GM23338 (cell line): ENCODE measurements at regions not wholly inside any gene's neighbourhood (a gene's known extent, or its start where the extent isn't known, plus 50 kb on each side); places are given as distances from the start of the nearest gene placed in this dataset.

Source experiments
- ATAC-seq: fragments of 200-7000 bp; cut with Tn5 transposase; 3 replicates; pipeline ENCODE4 v1.9.1; 2020
- DNase-seq: peaks from one replicate; pipeline ENCODE4 v3.0.0-alpha.2; 2015; ENCODE audit warnings: low spot score
- H2AFZ ChIP-seq: fragments of 200-600 bp; sonication (generic); 2 replicates; pipeline ENCODE4 v1.8.0; 2016; ENCODE audit warnings: antibody characterized with exemption, mild to moderate bottlenecking, moderate library complexity
- H3F3A ChIP-seq: fragments of 200-600 bp; sonication (generic); replicated peaks from 2 replicates; pipeline ENCODE4 v1.8.0; 2017; ENCODE audit warnings: antibody characterized with exemption, mixed run types, low read depth
- H3K27ac ChIP-seq: fragments of 200-600 bp; sonication (generic); 2 replicates; pipeline ENCODE4 v1.6.1; 2016; ENCODE audit warnings: low read depth
- H3K27me3 ChIP-seq: fragments of 200-600 bp; sonication (generic); 2 replicates; pipeline ENCODE4 v1.8.0; 2016; ENCODE audit warnings: mild to moderate bottlenecking, mixed run types, moderate library complexity; ENCODE audit not compliant: insufficient read depth
- H3K36me3 ChIP-seq: fragments of 200-600 bp; sonication (generic); 2 replicates; pipeline ENCODE4 v1.8.0; 2016; ENCODE audit warnings: mild to moderate bottlenecking; ENCODE audit not compliant: insufficient read depth
- H3K4me1 ChIP-seq: fragments of 200-600 bp; sonication (generic); 2 replicates; pipeline ENCODE4 v1.8.0; 2016; ENCODE audit warnings: mild to moderate bottlenecking, moderate library complexity; ENCODE audit not compliant: insufficient read depth
- H3K4me2 ChIP-seq: fragments of 200-600 bp; sonication (generic); 2 replicates; pipeline ENCODE4 v1.7.1; 2017; ENCODE audit warnings: mixed run types
- H3K4me3 ChIP-seq: fragments of 200-600 bp; sonication (generic); 2 replicates; pipeline ENCODE4 v1.6.1; 2016; ENCODE audit warnings: mixed run types
- H3K79me2 ChIP-seq: fragments of 200-600 bp; sonication (generic); replicated peaks from 2 replicates; pipeline ENCODE4 v1.8.0; 2017; ENCODE audit warnings: mild to moderate bottlenecking; ENCODE audit not compliant: insufficient read depth
- H3K9me2 ChIP-seq: fragments of 200-600 bp; sonication (generic); 2 replicates; pipeline ENCODE4 v1.8.0; 2017; ENCODE audit not compliant: insufficient read depth
- H4K20me1 ChIP-seq: fragments of 200-600 bp; sonication (generic); replicated peaks from 2 replicates; pipeline ENCODE4 v1.8.0; 2017; ENCODE audit warnings: mild to moderate bottlenecking; ENCODE audit not compliant: insufficient read depth
- H3K27ac Mint-ChIP-seq: 2 replicates; pipeline ENCODE4 v1.8.0; 2020; ENCODE audit warnings: inconsistent platforms, mild to moderate bottlenecking, moderate library complexity, mixed read lengths
- H3K27me3 Mint-ChIP-seq: 3 replicates; pipeline ENCODE4 v1.8.0; 2022; ENCODE audit warnings: low read depth, mild to moderate bottlenecking, moderate library complexity, mixed read lengths, inconsistent platforms; ENCODE audit not compliant: insufficient read depth, poor library complexity
- H3K36me3 Mint-ChIP-seq: 3 replicates; pipeline ENCODE4 v1.8.0; 2021; ENCODE audit warnings: low read depth, mild to moderate bottlenecking, inconsistent platforms, moderate library complexity, mixed read lengths
- H3K4me1 Mint-ChIP-seq: 3 replicates; pipeline ENCODE4 v1.8.0; 2020; ENCODE audit warnings: mild to moderate bottlenecking, inconsistent platforms, mixed read lengths
- H3K4me3 Mint-ChIP-seq: 3 replicates; pipeline ENCODE4 v1.8.0; 2021; ENCODE audit warnings: moderate library complexity, mild to moderate bottlenecking, inconsistent platforms, mixed read lengths
- H3K9me3 Mint-ChIP-seq: 3 replicates; pipeline ENCODE4 v1.8.0; 2020; ENCODE audit warnings: moderate library complexity, mild to moderate bottlenecking, inconsistent platforms, mixed read lengths
- CREB1 ChIP-seq: fragments of 250-450 bp; sonication (Bioruptor Pico); IDR thresholded peaks from 2 replicates; pipeline ENCODE4 v1.5.0; 2020; ENCODE audit warnings: low read depth, mild to moderate bottlenecking, moderate library complexity
- EZH2 ChIP-seq: fragments of 200-600 bp; sonication (generic); IDR thresholded peaks from one replicate; pipeline ENCODE4 v1.8.0; 2017; ENCODE audit warnings: antibody characterized with exemption, mild to moderate bottlenecking, low read depth; ENCODE audit not compliant: unreplicated experiment
- JUNB ChIP-seq: IDR thresholded peaks from one replicate; pipeline ENCODE4 v1.6.1; 2016; ENCODE audit warnings: antibody characterized with exemption; ENCODE audit not compliant: unreplicated experiment
- POLR2AphosphoS5 ChIP-seq: IDR thresholded peaks from 2 replicates; pipeline ENCODE4 v1.6.1; 2016; ENCODE audit warnings: antibody characterized with exemption, low read depth
- STAT1 ChIP-seq: IDR thresholded peaks from one replicate; pipeline ENCODE4 v1.6.1; 2016; ENCODE audit warnings: antibody characterized with exemption; ENCODE audit not compliant: unreplicated experiment
- ZNF331 ChIP-seq: fragments of 250-450 bp; sonication (Bioruptor Pico); IDR thresholded peaks from 2 replicates; pipeline ENCODE4 v1.5.0; 2020; ENCODE audit warnings: low read depth, mild to moderate bottlenecking, moderate library complexity
- TF ChIP-seq, protein P1 (sequence below), 2 experiments: fragments of 200-600 bp in 1 of 2; sonication (generic) in 1 of 2; conservative IDR thresholded peaks; 2 replicates each; pipeline versions ENCODE4 v1.5.1 to v1.6.1; 2016 to 2017; ENCODE audit warnings: antibody characterized with exemption in 2 of 2, low read depth in 2 of 2, mild to moderate bottlenecking in 2 of 2, moderate library complexity in 1 of 2
- TF ChIP-seq, protein P2 (sequence below): IDR thresholded peaks from 2 replicates; pipeline ENCODE4 v1.6.1; 2016; ENCODE audit warnings: antibody characterized with exemption

DNA sequence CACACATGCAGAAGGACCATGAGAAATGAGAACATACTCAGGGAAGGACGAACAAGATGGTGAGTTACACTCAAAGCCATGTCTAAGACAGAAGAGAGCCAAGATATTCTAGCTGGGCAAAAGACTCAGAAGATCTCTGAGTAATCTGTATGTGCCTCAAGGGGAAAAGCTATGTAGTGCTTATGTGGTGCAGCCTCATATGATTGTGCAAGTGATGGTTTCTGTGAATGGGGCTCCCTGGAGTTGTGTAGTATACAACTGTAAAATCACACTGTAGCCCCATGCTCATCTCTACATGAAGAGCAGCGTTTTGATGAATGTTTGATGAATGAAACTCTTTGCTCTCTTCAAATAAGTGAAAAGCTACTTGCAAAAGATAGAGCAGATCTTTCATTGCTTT lies 57.5 kb downstream of the OSR1 start:
- H4K20me1 ChIP-seq = no peaks in the 10 kb centered on the region

DNA sequence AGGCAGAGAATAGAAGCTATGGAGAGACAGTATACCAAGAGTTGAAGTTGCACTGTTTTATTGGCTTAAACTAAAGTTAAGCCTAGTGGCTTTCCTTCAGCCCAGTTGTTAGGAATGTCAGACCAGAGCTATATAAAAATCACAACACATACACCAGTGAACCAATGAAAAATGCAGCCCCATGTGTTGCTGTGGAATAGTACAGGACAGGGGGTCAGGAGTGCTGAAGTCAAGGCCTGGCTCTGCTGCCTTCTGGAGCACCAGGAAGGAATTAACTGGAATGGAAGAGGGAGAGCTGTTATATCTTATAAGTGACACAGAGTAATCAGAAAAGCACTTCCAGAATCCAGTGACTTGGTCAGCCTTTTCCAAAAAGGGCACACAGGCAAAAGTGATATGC lies 58.9 kb downstream of the OSR1 start:
- no peaks in the 10 kb centered on the region for H3K36me3 ChIP-seq
- Mint-ChIP-seq H3K9me3 (no peaks in the 10 kb centered on the region), H3K36me3 (no peaks in the 10 kb centered on the region; the same call in 2 of the 3 replicates), H3K4me3 (no peak overlapping the region), H3K27me3 (no peaks in the 10 kb centered on the region), H3K4me1 (0 out of 3 replicates have a peak, but pooled peaks cover 2% of the 10 kb centered on the region), H3K27ac (no peak overlapping the region)
- DNase-seq (no peak), ATAC-seq (no peak)
- no peak overlapping the region for H3K27ac ChIP-seq
- no peaks in the 10 kb centered on the region for H3F3A ChIP-seq
- no peaks in the 10 kb centered on the region for H3K4me1 ChIP-seq
- peaks cover 5% of the 10 kb centered on the region; the same call in 1 of the 2 replicates for H3K9me2 ChIP-seq
- no peaks in the 10 kb centered on the region for H3K27me3 ChIP-seq
- no peak overlapping the region for H3K4me2 ChIP-seq
- TF ChIP-seq, protein P1, sequence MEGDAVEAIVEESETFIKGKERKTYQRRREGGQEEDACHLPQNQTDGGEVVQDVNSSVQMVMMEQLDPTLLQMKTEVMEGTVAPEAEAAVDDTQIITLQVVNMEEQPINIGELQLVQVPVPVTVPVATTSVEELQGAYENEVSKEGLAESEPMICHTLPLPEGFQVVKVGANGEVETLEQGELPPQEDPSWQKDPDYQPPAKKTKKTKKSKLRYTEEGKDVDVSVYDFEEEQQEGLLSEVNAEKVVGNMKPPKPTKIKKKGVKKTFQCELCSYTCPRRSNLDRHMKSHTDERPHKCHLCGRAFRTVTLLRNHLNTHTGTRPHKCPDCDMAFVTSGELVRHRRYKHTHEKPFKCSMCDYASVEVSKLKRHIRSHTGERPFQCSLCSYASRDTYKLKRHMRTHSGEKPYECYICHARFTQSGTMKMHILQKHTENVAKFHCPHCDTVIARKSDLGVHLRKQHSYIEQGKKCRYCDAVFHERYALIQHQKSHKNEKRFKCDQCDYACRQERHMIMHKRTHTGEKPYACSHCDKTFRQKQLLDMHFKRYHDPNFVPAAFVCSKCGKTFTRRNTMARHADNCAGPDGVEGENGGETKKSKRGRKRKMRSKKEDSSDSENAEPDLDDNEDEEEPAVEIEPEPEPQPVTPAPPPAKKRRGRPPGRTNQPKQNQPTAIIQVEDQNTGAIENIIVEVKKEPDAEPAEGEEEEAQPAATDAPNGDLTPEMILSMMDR (conservative IDR thresholded peaks at IDR 0.05; ENCODE audit: low read depth in 2 of 2) = no peak
- no peak for TF ChIP-seq CREB1 (CRISPR knock-in tag)
- TF ChIP-seq STAT1 = no peak
- H2AFZ ChIP-seq = no peak overlapping the region
- no peaks in the 10 kb centered on the region for H3K79me2 ChIP-seq
- H3K4me3 ChIP-seq = no peak overlapping the region
- no peaks in the 10 kb centered on the region for H4K20me1 ChIP-seq

More for the DNA sequence above, 57.5 kb downstream of the OSR1 start:
- Histone ChIP-seq H3F3A (no peaks in the 10 kb centered on the region), H3K36me3 (no peaks in the 10 kb centered on the region), H2AFZ (no peak overlapping the region), H3K27ac (no peak overlapping the region), H3K9me2 (peaks cover 5% of the 10 kb centered on the region; the same call in 1 of the 2 replicates), H3K27me3 (no peaks in the 10 kb centered on the region), H3K79me2 (no peaks in the 10 kb centered on the region), H3K4me1 (peaks cover 5% of the 10 kb centered on the region), H3K4me3 (no peak overlapping the region), H3K4me2 (no peak overlapping the region)
- Mint-ChIP-seq H3K4me1 (peaks cover 12% of the 10 kb centered on the region), H3K27ac (no peak overlapping the region), H3K27me3 (no peaks in the 10 kb centered on the region), H3K9me3 (peaks cover 9% of the 10 kb centered on the region; the same call in 1 of the 3 replicates), H3K36me3 (peaks cover 9% of the 10 kb centered on the region; the same call in 2 of the 3 replicates), H3K4me3 (no peak overlapping the region)
- ATAC-seq (no peak), DNase-seq (no peak)
- TF ChIP-seq EZH2 = no peak
- TF ChIP-seq CREB1 (CRISPR knock-in tag) = no peak
- no peak for TF ChIP-seq JUNB
- TF ChIP-seq POLR2AphosphoS5 = no peak

DNA sequence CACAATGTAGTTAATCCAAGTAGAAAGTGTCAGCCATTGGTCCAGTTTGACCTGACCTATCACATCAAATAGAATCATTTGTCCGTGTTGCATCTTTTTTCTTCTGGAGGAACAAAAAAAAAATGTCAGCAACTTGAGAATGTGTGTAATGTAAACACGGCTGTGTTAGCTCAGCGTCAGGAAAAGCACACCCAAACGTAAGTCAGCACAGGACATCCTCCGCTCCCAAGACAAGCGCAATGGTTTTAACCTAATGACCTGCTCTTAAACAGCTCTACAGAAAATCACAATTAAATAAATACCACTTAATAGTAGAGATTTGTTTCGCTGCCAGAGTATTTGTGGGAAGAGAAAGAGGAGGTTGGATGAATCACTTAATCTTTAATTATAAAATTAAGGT lies 59.4 kb downstream of the OSR1 start:
- Mint-ChIP-seq H3K36me3 (no peaks in the 10 kb centered on the region), H3K4me3 (no peak overlapping the region), H3K9me3 (no peaks in the 10 kb centered on the region), H3K4me1 (0 out of 3 replicates have a peak, but pooled peaks cover 2% of the 10 kb centered on the region), H3K27ac (no peak overlapping the region), H3K27me3 (no peaks in the 10 kb centered on the region)
- DNase-seq (no peak), ATAC-seq (no peak)
- H3F3A ChIP-seq = no peaks in the 10 kb centered on the region
- TF ChIP-seq STAT1 (no peak), ZNF331 (CRISPR knock-in tag) (no peak)
- TF ChIP-seq, protein P1 (conservative IDR thresholded peaks at IDR 0.05; ENCODE audit: low read depth in 2 of 2) = no peak
- TF ChIP-seq, protein P2, sequence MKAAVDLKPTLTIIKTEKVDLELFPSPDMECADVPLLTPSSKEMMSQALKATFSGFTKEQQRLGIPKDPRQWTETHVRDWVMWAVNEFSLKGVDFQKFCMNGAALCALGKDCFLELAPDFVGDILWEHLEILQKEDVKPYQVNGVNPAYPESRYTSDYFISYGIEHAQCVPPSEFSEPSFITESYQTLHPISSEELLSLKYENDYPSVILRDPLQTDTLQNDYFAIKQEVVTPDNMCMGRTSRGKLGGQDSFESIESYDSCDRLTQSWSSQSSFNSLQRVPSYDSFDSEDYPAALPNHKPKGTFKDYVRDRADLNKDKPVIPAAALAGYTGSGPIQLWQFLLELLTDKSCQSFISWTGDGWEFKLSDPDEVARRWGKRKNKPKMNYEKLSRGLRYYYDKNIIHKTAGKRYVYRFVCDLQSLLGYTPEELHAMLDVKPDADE = no peak
- no peaks in the 10 kb centered on the region for H3K4me1 ChIP-seq
- H3K4me2 ChIP-seq = no peak overlapping the region
- H3K36me3 ChIP-seq = no peaks in the 10 kb centered on the region
- peaks cover 5% of the 10 kb centered on the region; the same call in 1 of the 2 replicates for H3K9me2 ChIP-seq
- H3K27me3 ChIP-seq = no peaks in the 10 kb centered on the region
- no peak overlapping the region for H3K27ac ChIP-seq
- no peak overlapping the region for H3K4me3 ChIP-seq
- H2AFZ ChIP-seq = no peak overlapping the region
- H4K20me1 ChIP-seq = no peaks in the 10 kb centered on the region
- no peaks in the 10 kb centered on the region for H3K79me2 ChIP-seq
